Amniotic stem cell (primary cell): ENCODE measurements at regions not wholly inside any gene's neighbourhood (a gene's known extent, or its start where the extent isn't known, plus 50 kb on each side); places are given as distances from the start of the nearest gene placed in this dataset.
"Not testable (repeated sequence)": the region's sequence is repeated elsewhere in the genome, so short reads cannot be mapped to it uniquely, and the experiment has no call there.

Experiments used
- DNase-seq: peaks from one replicate; lab custom pipeline; 2025; lab: John Stamatoyannopoulos, UW

DNA sequence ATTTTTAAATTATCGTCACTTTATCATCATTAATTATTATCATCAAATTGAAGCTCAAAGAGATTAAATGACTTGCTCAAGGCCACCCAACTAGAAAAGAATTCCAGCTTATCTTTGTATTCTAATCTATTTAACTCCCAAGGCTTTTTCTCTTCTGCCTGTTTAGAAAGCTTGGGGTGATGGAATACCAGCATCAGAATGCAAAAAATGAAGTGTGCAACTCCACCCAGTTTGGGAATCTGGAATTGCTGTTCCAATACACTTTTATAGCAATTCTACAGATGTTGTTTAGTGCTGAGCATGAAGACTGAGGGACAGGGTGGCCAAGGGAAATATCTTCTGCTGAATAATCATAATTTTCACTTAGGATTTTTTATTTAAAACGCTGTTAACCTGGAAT is 97.2 kb upstream of the FIBIN start:
- no peak for DNase-seq

DNA sequence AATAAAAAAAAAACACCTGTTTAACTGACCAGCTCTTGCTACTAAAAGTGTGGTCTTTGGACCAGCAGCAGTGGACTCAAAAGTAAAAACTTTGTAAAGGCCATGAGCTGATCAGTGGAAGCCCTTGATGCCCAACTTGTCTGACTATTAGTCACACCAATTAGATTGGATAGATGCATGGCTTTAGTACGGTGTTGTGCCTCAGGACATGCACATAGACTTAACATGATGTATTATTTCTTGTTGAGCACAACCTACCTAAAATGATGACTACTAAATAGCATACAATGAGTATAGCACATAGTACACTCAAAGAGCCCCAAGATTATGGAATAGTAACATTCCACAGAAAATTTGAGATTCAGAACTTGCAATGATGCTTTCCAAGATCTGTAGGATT is 95.1 kb upstream of the FIBIN start:
- DNase-seq: no peak

DNA sequence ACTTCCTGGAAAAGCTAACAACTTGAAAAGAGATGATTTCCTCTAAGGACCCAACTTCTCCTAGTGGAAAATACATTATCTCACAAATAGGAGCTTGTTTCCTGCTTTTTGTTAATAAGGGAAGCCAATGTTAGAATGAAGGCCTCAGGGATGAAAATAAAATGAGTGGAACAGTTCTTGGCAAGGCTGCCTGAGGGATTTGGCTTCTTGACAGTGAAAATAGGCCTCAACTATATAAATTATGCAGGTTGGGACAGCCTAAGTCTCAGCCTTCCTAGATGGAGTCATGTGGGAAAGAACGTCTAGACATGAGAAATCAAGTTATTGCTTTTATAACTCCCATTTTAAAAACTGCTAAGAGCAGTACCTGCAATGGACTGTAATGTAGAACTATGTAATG is 92.8 kb upstream of the FIBIN start:
- no peak for DNase-seq

DNA sequence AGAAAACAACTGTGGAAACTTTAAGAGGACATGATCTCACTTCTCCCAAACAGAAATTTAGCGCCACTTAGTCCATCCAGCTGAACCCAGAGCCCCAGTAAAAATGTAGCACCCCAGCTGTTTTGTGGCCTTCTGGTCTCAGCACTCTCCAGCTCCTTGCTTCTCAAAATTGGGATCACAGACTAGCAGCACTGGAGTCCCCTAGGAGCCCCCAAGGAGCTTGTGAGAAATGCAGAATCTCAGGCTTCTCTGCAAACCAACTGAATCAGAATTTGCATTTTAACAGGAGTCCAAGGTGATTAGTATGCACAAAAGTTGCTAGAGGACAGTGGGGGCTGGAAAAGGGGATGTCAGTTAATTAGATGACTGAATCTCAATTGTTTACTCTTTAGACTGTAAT is 89.8 kb upstream of the FIBIN start:
- no peak for DNase-seq

DNA sequence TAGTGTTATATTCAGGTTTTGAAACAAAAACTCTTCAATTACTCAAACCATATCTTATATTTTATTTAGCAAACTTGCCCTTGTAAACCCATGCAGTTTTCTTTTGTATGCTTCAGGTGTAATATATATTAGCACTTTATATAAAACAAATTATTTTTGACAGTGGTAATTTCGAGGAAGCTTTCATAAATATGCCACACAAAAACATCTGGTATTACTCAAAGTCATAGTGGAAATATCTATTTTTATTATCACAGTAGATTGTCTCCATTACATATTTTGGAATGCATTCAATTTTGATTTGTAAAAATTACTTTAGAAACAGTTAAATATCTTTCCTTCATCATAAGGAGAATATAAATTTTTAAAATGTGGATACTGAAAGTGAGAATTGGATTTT is 89.1 kb upstream of the FIBIN start:
- DNase-seq: no peak

DNA sequence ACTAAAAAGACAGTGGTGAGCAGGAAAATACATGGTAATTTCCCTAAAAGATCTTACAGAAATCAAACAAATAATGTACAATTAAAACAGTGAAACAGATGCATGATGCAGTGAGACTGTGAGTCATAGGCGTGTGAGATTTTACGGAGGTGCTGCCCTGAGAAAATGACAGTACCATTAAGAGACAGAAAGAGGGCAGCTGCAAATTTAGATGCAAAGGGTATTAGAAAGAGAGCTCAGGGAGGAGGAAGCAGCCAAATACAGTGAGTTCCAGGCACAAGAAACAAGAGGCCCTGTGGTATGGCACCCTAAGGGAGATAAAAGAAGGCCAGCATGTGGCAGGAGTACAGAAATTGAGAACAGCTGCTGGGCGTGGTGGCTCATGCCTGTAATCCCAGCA is 88.5 kb upstream of the FIBIN start:
- no peak for DNase-seq

DNA sequence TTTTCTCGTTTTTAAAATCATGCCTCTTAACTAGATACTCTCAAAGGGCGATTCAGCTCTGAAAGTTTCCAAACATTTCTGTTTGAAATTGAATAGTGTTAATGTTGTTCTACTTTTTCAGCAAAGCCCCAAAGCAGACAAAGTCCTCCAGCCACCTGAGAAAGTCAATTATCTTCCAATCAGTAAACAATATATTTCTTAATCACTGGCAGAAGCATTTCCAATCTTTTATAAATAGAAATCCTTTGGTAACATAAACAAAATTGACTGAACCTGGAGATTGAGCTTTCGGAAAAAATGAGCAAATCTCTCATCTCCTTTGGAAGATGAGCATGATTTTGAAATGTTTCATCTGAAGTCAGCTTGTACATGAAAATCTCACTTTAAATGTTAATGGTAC is 84.4 kb upstream of the FIBIN start:
- no peak for DNase-seq

DNA sequence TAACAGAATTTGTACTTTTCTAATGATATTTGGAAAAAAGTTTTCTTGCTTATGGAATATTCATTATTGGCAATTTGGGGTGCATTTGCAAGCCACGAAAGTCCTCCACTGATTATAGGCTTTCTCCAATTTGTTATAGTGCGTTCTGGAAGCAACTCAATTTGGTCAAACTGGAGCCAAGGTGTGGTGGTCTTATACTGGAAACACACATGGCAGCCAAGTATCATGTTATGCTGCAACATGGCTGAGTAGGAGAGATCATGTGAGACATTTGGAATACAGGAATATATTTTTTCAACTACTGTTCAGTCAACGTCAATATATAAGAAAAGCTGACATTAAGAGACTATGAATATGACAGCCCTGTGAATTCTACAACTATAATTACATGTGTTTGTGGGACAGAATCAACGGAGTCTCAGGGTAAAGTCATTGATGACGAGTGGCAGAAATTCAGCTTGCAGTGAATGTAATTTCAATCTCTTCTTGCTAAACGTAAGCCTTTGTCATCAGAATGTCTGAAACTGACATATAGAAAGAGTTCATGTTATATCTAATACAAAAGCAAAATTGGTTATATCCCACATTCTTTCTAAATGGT is 83.8 kb upstream of the FIBIN start:
- no peak for DNase-seq

DNA sequence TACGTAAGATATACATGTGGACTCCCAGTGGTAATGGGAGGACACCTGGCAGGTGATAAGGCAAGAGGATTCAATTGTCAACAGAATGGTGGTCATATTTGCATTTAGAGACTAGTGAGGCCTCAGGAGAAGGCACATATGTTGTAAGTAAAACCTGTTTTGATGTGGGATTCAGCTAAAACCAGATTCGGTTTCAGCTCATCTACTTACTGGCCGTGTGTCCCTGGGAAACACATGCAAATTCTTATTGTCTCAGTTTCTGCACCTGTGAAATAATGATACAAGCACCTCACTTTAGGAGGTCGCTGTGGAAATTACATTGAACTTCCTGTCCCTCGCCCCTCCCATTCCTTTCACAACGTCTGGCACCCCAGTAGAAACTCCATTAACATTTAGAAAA is 78.9 kb upstream of the FIBIN start:
- no peak for DNase-seq

DNA sequence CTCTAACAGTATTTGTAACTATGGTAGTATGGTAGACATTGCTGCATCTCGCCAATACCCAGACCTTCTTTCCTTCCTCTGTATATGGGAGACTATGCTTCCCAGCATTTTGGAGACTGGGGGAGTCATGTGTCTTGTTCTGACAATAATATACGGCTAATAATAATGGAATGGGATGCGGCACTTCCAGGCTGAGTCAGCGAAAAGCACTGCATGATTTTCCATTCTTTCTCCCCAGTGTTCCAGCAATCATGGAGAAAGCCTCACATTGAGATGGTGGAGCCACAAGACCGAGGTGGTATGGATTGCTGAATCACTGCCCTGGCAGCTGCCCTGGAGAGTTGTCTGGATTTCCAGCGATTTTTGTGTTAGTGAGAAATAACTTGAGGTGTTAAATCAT is 77.1 kb upstream of the FIBIN start:
- no peak for DNase-seq

DNA sequence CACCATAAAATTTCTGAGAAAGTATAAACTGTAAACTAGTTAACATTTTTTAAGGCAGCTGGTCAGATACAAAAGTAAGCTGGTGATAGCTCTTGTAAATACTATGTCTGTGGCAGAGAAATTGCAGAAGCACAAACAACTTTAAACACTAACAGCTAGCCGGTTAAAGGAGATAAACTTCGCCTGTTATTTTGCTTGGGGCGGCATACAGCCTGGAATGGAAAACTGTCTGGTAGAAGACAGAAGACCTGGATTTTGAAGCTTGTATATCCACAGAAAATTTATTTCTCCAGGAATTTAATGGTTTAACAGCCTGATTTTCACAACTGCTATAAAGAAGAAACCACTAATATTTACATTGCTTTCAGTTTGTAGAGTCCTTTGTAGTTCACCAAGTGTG is 65.3 kb upstream of the FIBIN start:
- no peak for DNase-seq

DNA sequence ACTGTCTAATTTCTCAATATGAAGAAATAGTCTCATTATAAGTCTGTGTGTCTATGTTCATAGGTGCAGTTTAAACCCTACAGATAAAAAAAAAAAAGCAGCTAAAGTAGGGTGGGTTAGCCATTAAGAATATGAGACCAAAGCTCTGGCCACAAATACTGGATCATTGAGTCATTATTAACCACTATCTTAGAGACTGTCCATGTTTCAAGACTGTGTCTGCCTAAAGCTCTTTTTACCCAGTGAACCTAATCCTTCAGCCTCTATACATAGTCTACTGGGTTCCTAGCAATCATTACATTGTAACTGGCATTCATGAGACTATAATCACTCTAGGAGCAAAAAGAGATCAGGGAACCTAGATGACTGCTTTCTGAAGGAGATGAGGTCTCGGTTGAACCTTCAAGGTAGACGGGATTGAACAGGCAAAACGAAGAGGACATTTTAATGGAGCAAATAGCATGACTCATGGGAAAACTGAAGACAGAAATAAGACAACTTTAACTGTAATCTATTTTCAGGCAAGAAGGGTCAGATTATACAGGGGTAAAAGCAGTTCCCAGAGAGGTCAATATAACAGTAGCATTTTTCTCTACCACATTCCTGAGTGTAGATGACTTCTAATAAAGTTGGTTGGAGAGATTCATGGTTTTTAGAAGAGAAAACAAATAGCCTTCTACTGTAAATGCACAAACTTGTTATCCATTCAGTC is 64.0 kb upstream of the FIBIN start:
- DNase-seq: no peak

DNA sequence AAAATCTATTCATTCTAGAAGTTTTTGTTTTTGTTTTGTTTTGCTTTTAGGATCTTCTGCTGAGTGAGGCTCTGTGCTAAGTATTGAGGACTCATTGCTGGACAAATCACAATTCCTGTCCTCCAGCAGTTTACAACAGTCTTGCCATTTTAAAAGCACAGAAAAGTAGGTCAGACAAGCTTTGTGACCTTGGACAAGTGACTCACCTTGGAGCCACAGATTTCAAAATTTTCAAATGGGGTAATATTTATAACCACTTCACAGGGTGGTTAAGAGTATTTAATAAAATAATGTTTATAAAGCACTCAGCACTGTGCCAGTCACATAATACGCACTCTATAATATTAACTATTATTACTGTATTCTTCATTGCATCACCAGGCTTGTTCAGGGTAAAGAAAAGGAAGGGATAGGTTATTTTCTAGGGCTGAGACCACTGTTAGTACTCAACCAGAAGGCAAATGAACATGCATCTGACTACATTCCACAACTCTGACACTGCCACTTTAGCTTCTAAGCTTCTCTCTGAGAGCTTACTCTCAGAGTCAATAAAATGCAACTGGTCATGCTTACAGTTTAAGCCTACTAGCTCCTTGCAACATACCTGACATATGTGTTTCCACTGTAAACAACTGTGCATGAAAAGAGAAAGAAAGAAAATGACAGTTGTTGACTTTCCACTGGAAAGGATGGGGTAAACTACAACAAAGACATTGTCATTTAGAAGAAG is 63.2 kb upstream of the FIBIN start:
- no peak for DNase-seq

DNA sequence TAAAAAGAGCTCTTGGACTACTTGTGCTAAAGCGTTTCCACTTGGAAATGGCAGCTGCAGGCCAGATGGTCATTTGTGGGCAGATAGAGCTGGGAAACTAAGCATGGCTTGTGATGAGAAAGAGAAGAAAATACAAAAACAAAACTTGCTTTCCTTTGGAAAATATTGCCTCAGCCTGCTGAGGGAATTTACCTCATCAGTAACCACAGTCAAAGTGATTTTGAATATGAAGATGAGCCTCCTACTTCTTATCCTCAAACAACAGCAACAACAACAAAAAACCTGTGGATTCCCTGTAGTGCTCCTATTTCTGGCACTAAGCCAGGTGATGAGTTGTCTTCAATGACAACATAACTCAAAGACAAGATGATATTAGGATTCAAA is 62.7 kb upstream of the FIBIN start:
- no peak for DNase-seq

DNA sequence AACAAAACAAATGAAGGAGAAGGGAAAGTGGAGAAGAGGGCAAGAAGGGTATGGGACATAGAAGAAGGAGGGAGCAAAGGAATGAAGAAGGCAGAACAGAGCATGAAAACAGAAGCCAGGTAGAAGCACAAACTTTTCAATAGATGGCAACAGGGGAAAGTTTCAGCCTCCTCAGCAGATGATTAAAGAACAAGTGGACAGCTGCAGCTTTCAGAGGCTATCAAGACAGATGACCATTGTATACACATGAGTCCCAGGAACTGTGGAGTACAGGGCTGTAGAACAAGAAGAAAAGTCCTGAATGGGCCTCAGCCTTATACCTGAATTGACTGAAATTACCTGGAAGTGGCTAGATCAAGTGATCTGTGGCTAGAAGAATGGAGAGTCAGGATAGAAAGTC is 62.0 kb upstream of the FIBIN start:
- DNase-seq: no peak

DNA sequence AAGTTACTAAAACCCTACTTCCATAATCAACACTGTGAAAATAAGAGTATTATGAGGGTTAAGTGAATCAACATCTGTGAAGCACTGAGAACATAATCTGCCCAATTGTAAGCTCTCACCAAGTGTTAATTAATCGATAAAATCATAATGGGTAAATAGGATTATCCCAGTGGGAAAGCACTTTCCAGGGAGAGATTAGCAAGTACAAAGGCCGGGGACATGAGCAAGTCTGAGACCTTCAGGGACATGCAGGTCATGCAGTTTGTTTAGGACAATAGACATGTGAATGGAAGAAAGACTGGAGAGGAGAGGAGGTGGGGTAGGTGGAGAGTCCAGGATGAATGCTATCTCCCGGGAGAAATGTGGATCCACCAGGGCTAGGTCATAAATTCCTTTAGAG is 57.8 kb upstream of the FIBIN start:
- DNase-seq: no peak

DNA sequence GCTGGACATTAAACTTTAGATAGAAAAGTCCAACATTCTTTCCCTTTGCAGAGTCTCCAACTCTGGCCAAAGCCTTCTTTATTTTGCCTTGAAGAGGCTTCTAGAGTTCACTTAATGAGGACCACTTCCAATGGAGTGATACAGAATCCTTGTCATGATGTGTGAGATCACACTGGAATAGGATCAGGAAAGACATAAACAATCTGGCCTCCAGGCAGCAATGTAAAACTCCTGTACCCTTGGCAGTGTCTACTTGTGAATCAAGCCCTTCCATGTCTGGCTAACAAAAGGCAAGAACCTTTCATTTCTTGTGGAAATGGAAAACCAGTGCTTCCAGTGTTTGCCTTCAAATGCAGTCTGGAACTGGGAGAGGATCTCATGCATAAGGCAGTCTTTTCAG is 56.5 kb upstream of the FIBIN start:
- no peak for DNase-seq

DNA sequence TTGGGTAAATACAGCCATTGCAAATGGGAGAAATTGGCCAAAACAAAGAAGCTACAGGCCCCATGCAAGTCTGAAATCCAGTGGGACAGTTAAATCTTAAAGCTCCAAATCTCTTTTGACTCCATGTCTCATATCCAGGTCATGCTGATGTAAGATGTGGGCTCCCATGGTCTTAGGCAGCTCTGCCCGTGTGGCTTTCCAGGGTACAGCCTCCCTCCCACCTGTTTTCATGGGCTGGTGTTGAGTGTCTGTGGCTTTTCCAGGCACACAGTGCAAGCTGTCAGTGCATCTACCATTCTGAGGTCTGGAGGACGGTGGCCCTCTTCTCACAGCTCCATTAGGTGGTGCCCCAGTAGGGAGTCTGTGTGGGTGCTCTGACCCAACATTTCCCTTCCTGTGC is 53.4 kb upstream of the FIBIN start:
- DNase-seq: not testable (repeated sequence)

DNA sequence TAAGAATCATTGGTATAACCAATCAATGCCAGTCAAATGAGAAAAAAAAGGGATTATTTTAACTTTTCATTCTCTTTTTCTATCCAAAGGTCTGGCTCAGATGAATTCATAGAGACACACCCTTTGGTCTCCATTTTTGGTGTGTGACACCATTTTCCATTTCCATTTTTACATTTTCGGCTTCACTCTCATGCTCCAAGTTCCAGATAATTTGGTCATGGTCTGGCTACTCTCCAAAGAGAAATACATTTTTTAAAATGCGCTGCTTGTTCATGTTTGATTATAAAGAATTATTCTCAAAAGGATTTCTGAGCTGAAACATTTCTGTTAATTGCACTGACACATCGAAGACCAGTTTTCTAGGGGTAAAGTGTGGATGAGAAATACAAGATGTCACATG is 51.6 kb upstream of the FIBIN start:
- DNase-seq: no peak

DNA sequence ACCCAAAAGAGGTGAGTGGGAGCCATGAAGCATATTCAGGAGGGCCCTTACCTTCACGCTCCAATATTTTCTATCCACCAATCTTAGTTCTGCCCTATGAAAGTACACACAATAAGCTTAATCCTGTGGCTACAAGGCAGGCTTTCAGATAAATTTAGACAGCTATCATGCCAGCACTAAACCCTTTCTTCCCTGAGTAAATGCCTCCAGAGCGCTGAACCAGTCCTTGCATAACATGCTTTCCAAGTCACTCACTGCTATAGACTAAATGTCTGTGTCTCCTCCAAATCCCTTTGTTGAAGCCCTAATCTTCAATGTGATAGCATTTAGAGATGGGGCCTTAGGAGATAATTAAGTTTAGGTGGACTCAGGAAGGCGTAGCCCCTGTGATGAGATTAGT is 50.3 kb upstream of the FIBIN start:
- DNase-seq: no peak
